ENCODE measurements at regions not wholly inside any gene's neighbourhood (a gene's known extent, or its start where the extent isn't known, plus 50 kb on each side); places are given as distances from the start of the nearest gene placed in this dataset.

- Histone ChIP-seq H3K9ac (ENCODE audit: low read length) (no peak overlapping the region), H4K20me1 (ENCODE audit: insufficient read depth, low read length) (no peaks in the 10 kb centered on the region), H2AFZ (ENCODE audit: low read length) (no peak overlapping the region), H3K4me1 (ENCODE audit: insufficient read depth, low read length, severe bottlenecking) (no peaks in the 10 kb centered on the region), H3K4me2 (ENCODE audit: low read length) (no peak overlapping the region), H3K79me2 (ENCODE audit: insufficient read depth, low read length) (no peaks in the 10 kb centered on the region), H3K27ac (ENCODE audit: low read depth, low read length, poor library complexity, severe bottlenecking) (no peak overlapping the region), H3F3A (ENCODE audit: insufficient read depth, low read length) (no peaks in the 10 kb centered on the region), H3K27me3 (ENCODE audit: insufficient read depth, low read length) (no peaks in the 10 kb centered on the region), H3K9me3 (ENCODE audit: low read length) (no peaks in the 10 kb centered on the region), H3K36me3 (ENCODE audit: insufficient read depth, low read length) (no peaks in the 10 kb centered on the region), H3K9me2 (ENCODE audit: low read depth, low read length) (no peaks in the 10 kb centered on the region), H3K4me3 (ENCODE audit: low read depth, low read length, poor library complexity, severe bottlenecking) (no peak overlapping the region)
- TF ChIP-seq CTCF (IDR thresholded peaks at IDR 0.05; ENCODE audit: low read length) (no peak), EZH2 (IDR thresholded peaks at IDR 0.05; ENCODE audit: borderline replicate concordance, low read length) (no peak)
Measured at GRCh38 chr15:95160316-95160715, 929.0 kb downstream of the MCTP2 start.

- Histone ChIP-seq H4K20me1 (ENCODE audit: insufficient read depth, low read length) (no peaks in the 10 kb centered on the region), H3K27ac (ENCODE audit: low read depth, low read length, poor library complexity, severe bottlenecking) (no peak overlapping the region), H3K4me2 (ENCODE audit: low read length) (no peak overlapping the region), H2AFZ (ENCODE audit: low read length) (no peak overlapping the region), H3K9me3 (ENCODE audit: low read length) (no peaks in the 10 kb centered on the region), H3K79me2 (ENCODE audit: insufficient read depth, low read length) (no peaks in the 10 kb centered on the region), H3K27me3 (ENCODE audit: insufficient read depth, low read length) (no peaks in the 10 kb centered on the region), H3K9ac (ENCODE audit: low read length) (no peak overlapping the region), H3K4me3 (ENCODE audit: low read depth, low read length, poor library complexity, severe bottlenecking) (no peak overlapping the region), H3F3A (ENCODE audit: insufficient read depth, low read length) (no peaks in the 10 kb centered on the region), H3K4me1 (ENCODE audit: insufficient read depth, low read length, severe bottlenecking) (no peaks in the 10 kb centered on the region), H3K36me3 (ENCODE audit: insufficient read depth, low read length) (no peaks in the 10 kb centered on the region), H3K9me2 (ENCODE audit: low read depth, low read length) (no peaks in the 10 kb centered on the region)
- no peak for TF ChIP-seq EZH2 (IDR thresholded peaks at IDR 0.05; ENCODE audit: borderline replicate concordance, low read length)
Measured at GRCh38 chr15:95162069-95162468, 930.7 kb downstream of the MCTP2 start.

DNA sequence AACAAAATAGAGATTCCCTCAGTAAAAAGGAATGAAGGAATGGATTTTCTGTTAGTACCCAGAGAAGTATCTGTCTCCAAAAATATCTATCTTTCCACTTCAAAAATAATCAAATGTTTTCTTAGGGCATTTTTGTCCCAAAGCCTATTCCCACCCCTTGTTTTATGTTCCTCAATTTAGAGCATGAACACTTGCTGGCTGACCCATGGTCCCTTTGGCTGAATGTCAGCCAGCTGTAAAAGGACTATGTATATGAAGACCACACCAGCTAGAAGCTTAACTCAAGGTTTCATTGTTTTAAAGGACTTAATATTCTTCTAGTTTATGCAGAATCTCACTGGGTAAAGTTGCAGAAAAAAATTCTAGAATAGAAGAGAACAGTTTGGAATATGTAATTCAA is 931.2 kb downstream of the MCTP2 start:
- H4K20me1 ChIP-seq (ENCODE audit: insufficient read depth, low read length), result no peaks in the 10 kb centered on the region
- H3K9ac ChIP-seq (ENCODE audit: low read length), result no peak overlapping the region
- no peak overlapping the region for H2AFZ ChIP-seq (ENCODE audit: low read length)
- no peaks in the 10 kb centered on the region for H3K27me3 ChIP-seq (ENCODE audit: insufficient read depth, low read length)
- no peak overlapping the region for H3K27ac ChIP-seq (ENCODE audit: low read depth, low read length, poor library complexity, severe bottlenecking)
- H3K4me2 ChIP-seq (ENCODE audit: low read length), result no peak overlapping the region
- H3F3A ChIP-seq (ENCODE audit: insufficient read depth, low read length), result no peaks in the 10 kb centered on the region
- no peaks in the 10 kb centered on the region for H3K36me3 ChIP-seq (ENCODE audit: insufficient read depth, low read length)
- no peak for TF ChIP-seq CTCF (IDR thresholded peaks at IDR 0.05; ENCODE audit: low read length)
- TF ChIP-seq EZH2 (IDR thresholded peaks at IDR 0.05; ENCODE audit: borderline replicate concordance, low read length), result no peak
- no peaks in the 10 kb centered on the region for H3K9me3 ChIP-seq (ENCODE audit: low read length)
- H3K79me2 ChIP-seq (ENCODE audit: insufficient read depth, low read length), result no peaks in the 10 kb centered on the region
- H3K9me2 ChIP-seq (ENCODE audit: low read depth, low read length), result no peaks in the 10 kb centered on the region
- H3K4me3 ChIP-seq (ENCODE audit: low read depth, low read length, poor library complexity, severe bottlenecking), result no peak overlapping the region
- H3K4me1 ChIP-seq (ENCODE audit: insufficient read depth, low read length, severe bottlenecking), result no peaks in the 10 kb centered on the region

GRCh38 chr15:95162967-95163531 is 931.7 kb downstream of the MCTP2 start:
- no peaks in the 10 kb centered on the region for H3F3A ChIP-seq (ENCODE audit: insufficient read depth, low read length)
- no peak overlapping the region for H3K27ac ChIP-seq (ENCODE audit: low read depth, low read length, poor library complexity, severe bottlenecking)
- no peaks in the 10 kb centered on the region for H3K9me3 ChIP-seq (ENCODE audit: low read length)
- H3K4me3 ChIP-seq (ENCODE audit: low read depth, low read length, poor library complexity, severe bottlenecking), result no peak overlapping the region
- H3K79me2 ChIP-seq (ENCODE audit: insufficient read depth, low read length), result no peaks in the 10 kb centered on the region
- TF ChIP-seq CTCF (IDR thresholded peaks at IDR 0.05; ENCODE audit: low read length), result no peak
- TF ChIP-seq EZH2 (IDR thresholded peaks at IDR 0.05; ENCODE audit: borderline replicate concordance, low read length), result no peak
- no peak overlapping the region for H3K4me2 ChIP-seq (ENCODE audit: low read length)
- H2AFZ ChIP-seq (ENCODE audit: low read length), result no peak overlapping the region
- no peaks in the 10 kb centered on the region for H3K9me2 ChIP-seq (ENCODE audit: low read depth, low read length)
- no peaks in the 10 kb centered on the region for H3K27me3 ChIP-seq (ENCODE audit: insufficient read depth, low read length)
- H3K4me1 ChIP-seq (ENCODE audit: insufficient read depth, low read length, severe bottlenecking), result no peaks in the 10 kb centered on the region
- H4K20me1 ChIP-seq (ENCODE audit: insufficient read depth, low read length), result no peaks in the 10 kb centered on the region
- H3K9ac ChIP-seq (ENCODE audit: low read length), result no peak overlapping the region
- H3K36me3 ChIP-seq (ENCODE audit: insufficient read depth, low read length), result no peaks in the 10 kb centered on the region
